DOHH2 (cell line): ENCODE measurements at regions not wholly inside any gene's neighbourhood (a gene's known extent, or its start where the extent isn't known, plus 50 kb on each side); places are given as distances from the start of the nearest gene placed in this dataset.

Experiments used
- H3F3A ChIP-seq: fragments of 200-600 bp; sonication (generic), shearing (Covaris generic); 2 replicates; pipeline ENCODE4 v1.6.0; 2016; ENCODE audit warnings: antibody characterized with exemption, mild to moderate bottlenecking; ENCODE audit not compliant: control insufficient read depth, insufficient read depth
- H3K27ac ChIP-seq: fragments of 200-600 bp; sonication (generic); 2 replicates; pipeline ENCODE4 v1.5.1; 2014; ENCODE audit warnings: low read depth, mild to moderate bottlenecking, low read length, moderate library complexity
- H3K27me3 ChIP-seq: fragments of 200-600 bp; sonication (generic); 2 replicates; pipeline ENCODE4 v1.6.1; 2014; ENCODE audit warnings: mild to moderate bottlenecking, low read length, mixed read lengths; ENCODE audit not compliant: control insufficient read depth
- H3K36me3 ChIP-seq: fragments of 200-600 bp; sonication (generic); 2 replicates; pipeline ENCODE4 v1.6.1; 2014; ENCODE audit warnings: mild to moderate bottlenecking, low read length, moderate library complexity, mixed read lengths; ENCODE audit not compliant: control insufficient read depth
- H3K4me1 ChIP-seq: fragments of 200-600 bp; sonication (generic); 2 replicates; pipeline ENCODE4 v1.6.1; 2014; ENCODE audit warnings: mild to moderate bottlenecking, low read length, mixed read lengths; ENCODE audit not compliant: control insufficient read depth
- H3K4me2 ChIP-seq: fragments of 200-600 bp; sonication (generic); 2 replicates; pipeline ENCODE4 v1.6.0; 2014; ENCODE audit warnings: mild to moderate bottlenecking, low read length, moderate library complexity
- H3K4me3 ChIP-seq: fragments of 200-600 bp; sonication (generic); 2 replicates; pipeline ENCODE4 v1.5.1; 2014; ENCODE audit warnings: mild to moderate bottlenecking, low read length, mixed read lengths
- H3K79me2 ChIP-seq: fragments of 200-600 bp; sonication (generic); 2 replicates; pipeline ENCODE4 v1.6.1; 2014; ENCODE audit warnings: mild to moderate bottlenecking, low read length, mixed read lengths; ENCODE audit not compliant: control insufficient read depth
- H3K9me2 ChIP-seq: fragments of 200-600 bp; sonication (generic); replicated peaks from 2 replicates; pipeline ENCODE4 v1.6.1; 2014; ENCODE audit warnings: mild to moderate bottlenecking, low read length, mixed read lengths; ENCODE audit not compliant: control insufficient read depth
- H3K9me3 ChIP-seq: fragments of 200-600 bp; sonication (generic); 2 replicates; pipeline ENCODE4 v1.6.1; 2014; ENCODE audit warnings: antibody characterized with exemption, low read length, mixed read lengths; ENCODE audit not compliant: control insufficient read depth, insufficient read depth
- H4K20me1 ChIP-seq: fragments of 200-600 bp; sonication (generic); 2 replicates; pipeline ENCODE4 v1.6.0; 2014; ENCODE audit warnings: low read depth, mild to moderate bottlenecking, antibody characterized with exemption, low read length, moderate library complexity; ENCODE audit not compliant: control insufficient read depth, insufficient read depth
- CTCF ChIP-seq: fragments of 200-600 bp; sonication (generic); IDR thresholded peaks from one replicate; pipeline ENCODE4 v1.5.1; 2014; ENCODE audit warnings: antibody characterized with exemption, mild to moderate bottlenecking, low read depth, low read length; ENCODE audit not compliant: poor library complexity, severe bottlenecking
- EZH2phosphoT487 ChIP-seq: fragments of 200-600 bp; sonication (generic); IDR thresholded peaks from 2 replicates; pipeline ENCODE4 v1.6.1; 2017; ENCODE audit warnings: borderline replicate concordance, mild to moderate bottlenecking, antibody characterized with exemption, low read length, moderate library complexity, mixed read lengths

- H3K79me2 ChIP-seq = no peaks in the 10 kb centered on the region
- no peaks in the 10 kb centered on the region for H3F3A ChIP-seq
- no peaks in the 10 kb centered on the region for H3K4me1 ChIP-seq
- H3K9me2 ChIP-seq = no peaks in the 10 kb centered on the region
- no peaks in the 10 kb centered on the region for H3K36me3 ChIP-seq
- no peak overlapping the region for H3K4me2 ChIP-seq
- no peaks in the 10 kb centered on the region for H3K27me3 ChIP-seq
- H4K20me1 ChIP-seq = no peaks in the 10 kb centered on the region
- no peak overlapping the region for H3K4me3 ChIP-seq
- no peak overlapping the region for H3K27ac ChIP-seq
- H3K9me3 ChIP-seq = no peaks in the 10 kb centered on the region
- TF ChIP-seq CTCF = no peak
- no peak for TF ChIP-seq EZH2phosphoT487
Observed at GRCh38 chr13:80658705-80659104, 317.8 kb upstream of the SPRY2 start.

- no peaks in the 10 kb centered on the region for H3K9me3 ChIP-seq
- H3F3A ChIP-seq = no peaks in the 10 kb centered on the region
- H3K27me3 ChIP-seq = no peaks in the 10 kb centered on the region
- H3K36me3 ChIP-seq = no peaks in the 10 kb centered on the region
- no peaks in the 10 kb centered on the region for H3K79me2 ChIP-seq
- no peaks in the 10 kb centered on the region for H3K9me2 ChIP-seq
- no peaks in the 10 kb centered on the region for H3K4me1 ChIP-seq
- no peak overlapping the region for H3K4me2 ChIP-seq
- TF ChIP-seq CTCF = no peak
- no peak for TF ChIP-seq EZH2phosphoT487
- no peaks in the 10 kb centered on the region for H4K20me1 ChIP-seq
- H3K4me3 ChIP-seq = no peak overlapping the region
- H3K27ac ChIP-seq = no peak overlapping the region
Observed at GRCh38 chr13:80656512-80656904, 315.6 kb upstream of the SPRY2 start.

- no peak for TF ChIP-seq CTCF
- no peak for TF ChIP-seq EZH2phosphoT487
- no peaks in the 10 kb centered on the region for H3K79me2 ChIP-seq
- H3K9me3 ChIP-seq = no peaks in the 10 kb centered on the region
- no peak overlapping the region for H3K4me2 ChIP-seq
- no peak overlapping the region for H3K4me3 ChIP-seq
- H3K27me3 ChIP-seq = no peaks in the 10 kb centered on the region
- H4K20me1 ChIP-seq = no peaks in the 10 kb centered on the region
- H3K4me1 ChIP-seq = no peaks in the 10 kb centered on the region
- H3K9me2 ChIP-seq = no peaks in the 10 kb centered on the region
- H3K36me3 ChIP-seq = no peaks in the 10 kb centered on the region
- no peak overlapping the region for H3K27ac ChIP-seq
- H3F3A ChIP-seq = no peaks in the 10 kb centered on the region
Observed at GRCh38 chr13:80655778-80656511, 315.0 kb upstream of the SPRY2 start.
